ACHN (cell line): ENCODE measurements at regions not wholly inside any gene's neighbourhood (a gene's known extent, or its start where the extent isn't known, plus 50 kb on each side); places are given as distances from the start of the nearest gene placed in this dataset.

Experiments used
- DNase-seq: peaks from one replicate; pipeline ENCODE4 v3.0.0-alpha.2; 2015
- in situ Hi-C: cut with HindIII; loops from 2 replicates; pipeline ENCODE4 v1.10.0; 2017; ENCODE audit warnings: low sequenced_read_pairs, low pct_ligation_motif_present, low pct_unique_long_range_greater_than_20kb

DNA sequence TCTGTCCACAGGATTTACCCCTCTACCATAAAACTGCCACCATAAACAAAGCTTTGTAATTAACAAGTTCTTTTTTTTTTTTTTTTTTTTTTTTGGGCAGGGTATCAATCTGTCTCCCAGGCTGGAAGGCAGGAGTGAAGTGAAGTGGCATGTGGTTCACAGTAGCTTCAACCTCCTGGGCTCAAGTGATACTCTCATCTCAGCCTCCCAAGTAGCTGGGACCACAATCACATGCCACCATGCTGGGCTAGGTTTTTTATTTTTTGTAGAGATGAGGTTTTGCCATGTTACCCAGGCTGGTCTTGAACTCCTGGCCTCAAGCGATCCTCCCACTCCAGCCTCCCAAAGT is 61.1 kb upstream of the NUDT4 start:
- in situ Hi-C loops: no loop called here
- DNase-seq: no peak

DNA sequence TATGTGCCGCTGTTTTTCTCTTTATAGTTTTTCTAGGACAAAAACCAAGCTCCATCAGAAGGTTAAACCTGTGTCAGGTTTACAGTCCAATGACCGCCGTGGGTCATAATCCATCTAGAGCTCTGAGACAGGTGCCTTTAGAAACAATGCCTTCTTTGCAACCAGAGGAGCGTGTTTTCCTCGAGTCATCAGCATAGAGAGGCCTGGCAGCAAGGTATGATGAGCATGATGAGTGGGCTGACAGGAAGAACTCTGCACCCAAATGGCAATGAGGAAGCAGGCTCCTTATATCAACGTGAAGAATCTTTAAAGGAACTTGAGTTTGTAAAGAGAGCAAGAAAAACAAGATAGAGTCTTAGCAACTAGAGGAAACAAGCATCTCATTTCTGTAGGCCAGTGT is 60.5 kb upstream of the NUDT4 start:
- no peak for DNase-seq
- in situ Hi-C loops: no loop called here

DNA sequence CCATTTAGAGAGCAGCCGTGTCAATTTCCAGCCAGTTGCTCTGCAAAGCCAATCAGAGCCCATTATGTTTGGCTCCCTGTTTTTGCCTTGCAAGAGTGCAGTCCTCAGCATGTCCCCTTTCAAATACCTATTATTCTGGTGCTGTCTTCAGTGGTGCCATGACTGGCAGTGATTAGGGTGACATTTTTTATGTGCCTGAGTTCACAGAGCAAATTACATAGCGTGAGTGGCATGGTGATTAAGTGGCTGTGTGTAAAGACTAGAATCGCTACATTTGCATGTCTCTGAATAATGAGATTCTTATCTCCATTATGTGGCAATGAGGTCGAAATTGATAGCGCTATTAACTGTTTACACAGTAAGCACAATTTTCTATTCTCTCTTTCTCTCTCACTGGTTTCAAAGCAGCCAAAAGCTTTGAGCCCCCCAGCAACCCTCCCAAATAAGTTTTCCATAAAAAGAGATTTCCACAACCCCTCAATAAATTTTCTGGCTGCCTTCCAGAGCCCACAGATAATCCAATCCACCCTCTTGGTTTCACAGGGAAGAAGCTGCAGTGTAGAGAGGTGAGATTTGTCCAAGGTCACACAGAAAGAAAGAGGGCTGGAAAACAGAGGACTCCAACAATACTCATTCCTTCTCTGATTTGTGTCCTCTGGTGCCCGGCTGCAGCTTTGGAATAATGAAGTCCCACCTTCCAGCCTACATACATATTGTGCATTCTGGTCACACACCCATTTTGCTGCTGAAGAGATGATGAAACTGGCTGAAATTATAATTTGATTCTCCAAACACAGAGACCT is 58.8 kb upstream of the NUDT4 start:
- in situ Hi-C loops: no loop called here
- no peak for DNase-seq

- in situ Hi-C loops: no loop called here
- no peak for DNase-seq
Observed at GRCh38 chr12:93319523-93320050, 58.1 kb upstream of the NUDT4 start.

DNA sequence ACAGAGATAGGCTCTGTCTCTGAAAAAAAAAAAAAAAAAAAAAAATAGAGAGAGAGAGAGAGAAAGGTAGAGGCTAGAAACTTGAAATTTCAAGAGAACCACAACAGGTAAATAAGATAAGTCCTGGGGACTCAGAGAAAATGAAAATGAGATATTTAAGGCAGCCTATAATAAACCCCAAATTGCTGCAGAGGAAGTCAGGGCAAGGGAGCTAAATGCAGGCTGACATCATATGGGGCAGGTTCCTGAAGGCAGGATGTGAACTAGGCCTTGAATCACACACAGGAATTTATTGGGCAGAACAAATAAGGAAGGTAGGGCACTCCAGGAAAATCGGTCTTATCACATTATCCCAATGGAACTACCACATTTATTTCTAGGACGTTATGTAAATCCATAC is 54.9 kb upstream of the NUDT4 start:
- DNase-seq: peak; percentile 39
- in situ Hi-C loops: no loop called here

DNA sequence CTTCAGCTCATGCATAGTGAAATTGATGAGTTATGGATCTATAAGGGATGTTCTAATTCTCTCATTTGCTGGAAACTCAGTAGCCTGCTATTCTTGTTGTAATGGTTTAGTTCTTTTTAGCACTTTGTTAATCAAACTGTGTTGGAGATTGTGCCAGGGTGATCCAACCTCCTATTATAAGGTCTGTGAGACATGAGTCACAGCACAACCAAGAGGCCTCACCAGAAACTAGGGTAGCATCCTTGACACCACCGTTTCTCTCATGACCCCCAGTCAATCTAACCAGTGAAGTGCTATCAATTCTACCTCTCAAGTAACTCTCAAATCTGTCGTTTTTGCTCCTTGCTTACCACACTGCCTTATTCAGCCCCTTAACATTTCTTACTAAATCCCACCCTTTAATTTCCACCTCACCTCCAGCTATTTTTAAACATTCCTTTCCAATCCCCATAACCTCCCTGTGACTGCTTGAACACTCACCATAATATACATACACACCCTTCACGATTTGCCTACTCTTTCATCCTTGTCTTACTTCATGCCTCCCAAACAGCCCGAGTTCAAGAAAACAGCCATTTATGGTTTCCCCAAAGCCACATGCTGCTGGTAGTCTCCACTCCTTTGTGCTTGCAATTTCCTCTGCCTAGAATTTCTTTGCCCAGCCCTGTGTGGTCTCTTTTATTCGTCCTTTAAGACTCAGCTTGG is 53.9 kb upstream of the NUDT4 start:
- DNase-seq: no peak
- in situ Hi-C loops: no loop called here

GRCh38 chr12:93325855-93326254 is 51.9 kb upstream of the NUDT4 start:
- in situ Hi-C loops: no loop called here
- DNase-seq: no peak
